ENCODE measurements at regions not wholly inside any gene's neighbourhood (a gene's known extent, or its start where the extent isn't known, plus 50 kb on each side); places are given as distances from the start of the nearest gene placed in this dataset.

- TF ChIP-seq CTCF (IDR thresholded peaks at IDR 0.05), result no peak
- no peak overlapping the region for H3K4me3 ChIP-seq
- H3K27me3 ChIP-seq, result peaks cover 0 to 7% (median 0%) of the 10 kb centered on the region in 7 donors
- no peaks in the 10 kb centered on the region for H3K36me3 ChIP-seq
- H3K9me3 ChIP-seq, result peaks cover 0 to 2% (median 0%) of the 10 kb centered on the region in 11 donors
- intact Hi-C loops (cut with DNase I), result no loop called here
- WGBS, 2 donors, result 58 to 60% methylated on average over 8 of the region's 8 CpGs
- DNase-seq, result no peak
- H3K4me1 ChIP-seq, result no peaks in the 10 kb centered on the region
- no peak for ATAC-seq
- H3K27ac ChIP-seq, result no peak overlapping the region
These were observed 557.4 kb upstream of the ADARB2 start for GRCh38 chr10:2294739-2295138.

- Histone ChIP-seq H3K9me3 (no peaks in the 10 kb centered on the region), H3K36me3 (no peaks in the 10 kb centered on the region), H3K4me3 (no peak overlapping the region), H3K4me1 (no peaks in the 10 kb centered on the region), H3K27ac (no peak overlapping the region), H3K27me3 (no peaks in the 10 kb centered on the region)
- WGBS, 2 donors, result 66 to 67% methylated on average over 12 of the region's 12 CpGs
- ATAC-seq, result no peak
- intact Hi-C loops (cut with DNase I), result no loop called here
- TF ChIP-seq CTCF (IDR thresholded peaks at IDR 0.05), result no peak
- DNase-seq, result no peak
These were observed 546.7 kb upstream of the ADARB2 start for GRCh38 chr10:2284071-2284470.

GRCh38 chr10:2282202-2282601 lies 544.9 kb upstream of the ADARB2 start:
- no peak for TF ChIP-seq CTCF (IDR thresholded peaks at IDR 0.05)
- DNase-seq (no peak), ATAC-seq (no peak)
- 59 to 60% methylated on average over 7 of the region's 7 CpGs for WGBS, 2 donors
- Histone ChIP-seq H3K27ac (no peak overlapping the region), H3K27me3 (no peaks in the 10 kb centered on the region), H3K9me3 (no peaks in the 10 kb centered on the region), H3K4me1 (no peaks in the 10 kb centered on the region), H3K36me3 (no peaks in the 10 kb centered on the region), H3K4me3 (no peak overlapping the region)
- intact Hi-C loops (cut with DNase I), result no loop called here

- no peaks in the 10 kb centered on the region for H3K4me1 ChIP-seq
- WGBS, 2 donors, result 83% methylated on average over 5 of the region's 5 CpGs
- H3K27ac ChIP-seq, result no peak overlapping the region
- H3K9me3 ChIP-seq, result no peaks in the 10 kb centered on the region
- TF ChIP-seq CTCF (IDR thresholded peaks at IDR 0.05), result no peak
- H3K36me3 ChIP-seq, result no peaks in the 10 kb centered on the region
- intact Hi-C loops (cut with DNase I), result no loop called here
- H3K4me3 ChIP-seq, result no peak overlapping the region
- H3K27me3 ChIP-seq, result no peaks in the 10 kb centered on the region
- DNase-seq (no peak), ATAC-seq (no peak)
These were observed 543.5 kb upstream of the ADARB2 start for GRCh38 chr10:2280713-2281300.
